GM12872 (cell line): ENCODE measurements at regions not wholly inside any gene's neighbourhood (a gene's known extent, or its start where the extent isn't known, plus 50 kb on each side); places are given as distances from the start of the nearest gene placed in this dataset.

ENCODE experiments used
- CTCF ChIP-seq: IDR thresholded peaks from 3 replicates; pipeline ENCODE4 v1.5.1; 2011; ENCODE audit warnings: low read depth, mild to moderate bottlenecking, low read length, moderate library complexity; ENCODE audit not compliant: insufficient read depth

- no peak for TF ChIP-seq CTCF
Observed at GRCh38 chr20:29301624-29302259, 1955.7 kb upstream of the DEFB115 start.

GRCh38 chr20:29302979-29303644 lies 1954.4 kb upstream of the DEFB115 start:
- TF ChIP-seq CTCF: no peak

GRCh38 chr20:29306390-29307072 lies 1950.9 kb upstream of the DEFB115 start:
- TF ChIP-seq CTCF: no peak

GRCh38 chr20:29313481-29313880 lies 1944.0 kb upstream of the DEFB115 start:
- no peak for TF ChIP-seq CTCF

GRCh38 chr20:29314294-29314693 lies 1943.2 kb upstream of the DEFB115 start:
- TF ChIP-seq CTCF: no peak

- no peak for TF ChIP-seq CTCF
Observed at GRCh38 chr20:29318871-29319461, 1938.5 kb upstream of the DEFB115 start.

- TF ChIP-seq CTCF: no peak
Observed at GRCh38 chr20:29319725-29320124, 1937.7 kb upstream of the DEFB115 start.
